WTC11 (cell line): ENCODE measurements at regions not wholly inside any gene's neighbourhood (a gene's known extent, or its start where the extent isn't known, plus 50 kb on each side); places are given as distances from the start of the nearest gene placed in this dataset.

Experiments used
- ATAC-seq: fragments of 200-7000 bp; cut with Tn5 transposase; 2 replicates; pipeline ENCODE4 v1.10.0; 2021; ENCODE audit warnings: mild to moderate bottlenecking, moderate library complexity
- CTCF ChIA-PET: fragments of 300-600 bp; sonication (Branson Sonifier 250); formaldehyde crosslinking; loops from one replicate; lab custom pipeline; 2021; ENCODE audit warnings: antibody characterized with exemption; lab: Charles Lee
- POLR2A ChIA-PET: fragments of 350-600 bp; sonication (Branson Sonifier 250); formaldehyde crosslinking; loops from one replicate; lab custom pipeline; 2021; ENCODE audit warnings: antibody characterized with exemption; lab: Charles Lee
- DNase-seq: peaks from one replicate; pipeline ENCODE4 v3.0.0; 2021; ENCODE audit warnings: low spot score
- H3K27ac Mint-ChIP-seq: 2 replicates; pipeline ENCODE4 v1.8.0; 2021; ENCODE audit warnings: mixed read lengths
- H3K27me3 Mint-ChIP-seq: 2 replicates; pipeline ENCODE4 v1.8.0; 2021; ENCODE audit warnings: low read depth, mild to moderate bottlenecking, moderate library complexity, mixed read lengths
- H3K36me3 Mint-ChIP-seq: 2 replicates; pipeline ENCODE4 v1.8.0; 2021; ENCODE audit warnings: mixed read lengths
- H3K4me1 Mint-ChIP-seq: 2 replicates; pipeline ENCODE4 v1.8.0; 2022; ENCODE audit warnings: mixed read lengths
- H3K4me3 Mint-ChIP-seq: 2 replicates; pipeline ENCODE4 v1.8.0; 2021; ENCODE audit warnings: mild to moderate bottlenecking, moderate library complexity, mixed read lengths
- H3K9me3 Mint-ChIP-seq: 2 replicates; pipeline ENCODE4 v1.8.0; 2021; ENCODE audit warnings: mixed read lengths
- ARID4B ChIP-seq: sonication (generic); formaldehyde crosslinking; IDR thresholded peaks from 2 replicates; pipeline ENCODE4 v1.8.0; 2023; ENCODE audit warnings: missing genetic modification reagents, mild to moderate bottlenecking, borderline replicate concordance
- ATF1 ChIP-seq: sonication (generic); formaldehyde crosslinking; IDR thresholded peaks from 2 replicates; pipeline ENCODE4 v1.8.1; 2023; ENCODE audit warnings: mild to moderate bottlenecking, moderate library complexity, missing genetic modification reagents
- ATF2 ChIP-seq: sonication (generic); formaldehyde crosslinking; IDR thresholded peaks from 2 replicates; pipeline ENCODE4 v1.8.1; 2022; ENCODE audit warnings: low read depth, missing genetic modification reagents, borderline replicate concordance
- CBFB ChIP-seq: sonication (generic); formaldehyde crosslinking; IDR thresholded peaks from 2 replicates; pipeline ENCODE4 v1.8.1; 2022; ENCODE audit warnings: mild to moderate bottlenecking, low read depth, missing genetic modification reagents
- E2F1 ChIP-seq: sonication (generic); formaldehyde crosslinking; IDR thresholded peaks from 2 replicates; pipeline ENCODE4 v1.8.0; 2022; ENCODE audit warnings: mild to moderate bottlenecking, missing genetic modification reagents
- ERG ChIP-seq: fragments of 250-450 bp; sonication (Bioruptor Pico); IDR thresholded peaks from 2 replicates; pipeline ENCODE4 v1.8.0; 2021; ENCODE audit warnings: mild to moderate bottlenecking
- ETV6 ChIP-seq: sonication (generic); formaldehyde crosslinking; IDR thresholded peaks from 2 replicates; pipeline ENCODE4 v1.8.1; 2022; ENCODE audit warnings: mild to moderate bottlenecking, missing genetic modification reagents
- GTF2I ChIP-seq: fragments of 250-450 bp; sonication (Bioruptor Pico); conservative IDR thresholded peaks from 2 replicates; pipeline ENCODE4 v1.4.0; 2021; ENCODE audit warnings: mild to moderate bottlenecking
- IRF1 ChIP-seq: sonication (generic); formaldehyde crosslinking; IDR thresholded peaks from 2 replicates; pipeline ENCODE4 v1.8.0; 2023; ENCODE audit warnings: missing genetic modification reagents
- IRF2 ChIP-seq: sonication (generic); formaldehyde crosslinking; IDR thresholded peaks from 2 replicates; pipeline ENCODE4 v1.8.0; 2022; ENCODE audit warnings: low read depth, missing genetic modification reagents, borderline replicate concordance
- KAT7 ChIP-seq: sonication (generic); formaldehyde crosslinking; IDR thresholded peaks from 2 replicates; pipeline ENCODE4 v1.8.1; 2023; ENCODE audit warnings: missing genetic modification reagents, mild to moderate bottlenecking, borderline replicate concordance
- NFE2L1 ChIP-seq: sonication (generic); formaldehyde crosslinking; IDR thresholded peaks from 2 replicates; pipeline ENCODE4 v1.8.1; 2023; ENCODE audit warnings: missing genetic modification reagents
- STAT6 ChIP-seq: sonication (generic); formaldehyde crosslinking; conservative IDR thresholded peaks from 2 replicates; pipeline ENCODE4 v1.8.1; 2023; ENCODE audit warnings: mild to moderate bottlenecking, low read depth, missing genetic modification reagents, moderate library complexity
- TCF7 ChIP-seq: sonication (generic); formaldehyde crosslinking; IDR thresholded peaks from 2 replicates; pipeline ENCODE4 v1.8.0; 2022; ENCODE audit warnings: mild to moderate bottlenecking, low read depth, missing genetic modification reagents, moderate library complexity
- ZBTB21 ChIP-seq: sonication (generic); formaldehyde crosslinking; IDR thresholded peaks from 2 replicates; pipeline ENCODE4 v1.8.1; 2023; ENCODE audit warnings: mild to moderate bottlenecking, missing genetic modification reagents, borderline replicate concordance
- ZBTB43 ChIP-seq: sonication (generic); formaldehyde crosslinking; IDR thresholded peaks from 2 replicates; pipeline ENCODE4 v1.8.1; 2023; ENCODE audit warnings: mild to moderate bottlenecking, missing genetic modification reagents
- ZNF232 ChIP-seq: sonication (generic); formaldehyde crosslinking; IDR thresholded peaks from 2 replicates; pipeline ENCODE4 v1.8.0; 2022; ENCODE audit warnings: mild to moderate bottlenecking, missing genetic modification reagents
- ZNF281 ChIP-seq: sonication (generic); formaldehyde crosslinking; IDR thresholded peaks from 2 replicates; pipeline ENCODE4 v1.8.0; 2023; ENCODE audit warnings: mild to moderate bottlenecking, missing genetic modification reagents
- ZNF317 ChIP-seq: sonication (generic); formaldehyde crosslinking; IDR thresholded peaks from 2 replicates; pipeline ENCODE4 v1.8.1; 2023; ENCODE audit warnings: low read depth, mild to moderate bottlenecking, moderate library complexity, missing genetic modification reagents, borderline replicate concordance

- ChIA-PET POLR2A (no interaction called here), CTCF (no interaction called here)
- Mint-ChIP-seq H3K4me1 (peaks cover 11% of the 10 kb centered on the region), H3K27me3 (peaks cover 4% of the 10 kb centered on the region; the same call in 1 of the 2 replicates), H3K4me3 (no peak overlapping the region), H3K9me3 (peaks cover 61% of the 10 kb centered on the region), H3K27ac (no peak overlapping the region), H3K36me3 (peaks cover 28% of the 10 kb centered on the region)
- ATAC-seq = no peak
- DNase-seq = no peak
- TF ChIP-seq ATF1 (CRISPR knock-in tag) (no peak), ZNF281 (CRISPR knock-in tag) (no peak), GTF2I (peak; percentile 59; the same call in 1 of the 2 replicates)
- TF ChIP-seq, all 79 proteins: peak for 1
These were observed 81.8 kb upstream of the GRM7 start for GRCh38 chr3:6779140-6779539.

GRCh38 chr3:6781092-6781491 is 79.8 kb upstream of the GRM7 start:
- peaks cover 51% of the 10 kb centered on the region for H3K9me3 Mint-ChIP-seq
- ChIA-PET CTCF (no interaction called here), POLR2A (no interaction called here)
- no peak overlapping the region for H3K4me3 Mint-ChIP-seq
- peaks cover 26% of the 10 kb centered on the region for H3K36me3 Mint-ChIP-seq
- DNase-seq (no peak), ATAC-seq (peak; percentile 80)
- no peak overlapping the region for H3K27ac Mint-ChIP-seq
- H3K27me3 Mint-ChIP-seq = peaks cover 4% of the 10 kb centered on the region; the same call in 1 of the 2 replicates
- peaks cover 11% of the 10 kb centered on the region for H3K4me1 Mint-ChIP-seq
- TF ChIP-seq ERG (CRISPR knock-in tag) (no peak), ETV6 (CRISPR knock-in tag) (no peak), STAT6 (CRISPR knock-in tag) (no peak), IRF2 (no peak), ATF2 (CRISPR knock-in tag) (no peak), IRF1 (CRISPR knock-in tag) (no peak), ZBTB21 (no peak), ARID4B (no peak), ZBTB43 (CRISPR knock-in tag) (no peak), E2F1 (CRISPR knock-in tag) (no peak), ZNF232 (CRISPR knock-in tag) (no peak), ZNF317 (CRISPR knock-in tag) (no peak), TCF7 (no peak), ATF1 (CRISPR knock-in tag) (no peak), CBFB (CRISPR knock-in tag) (no peak), KAT7 (CRISPR knock-in tag) (no peak), NFE2L1 (CRISPR knock-in tag) (no peak)
